Lower leg skin (tissue), 4 donors: ENCODE measurements at regions not wholly inside any gene's neighbourhood (a gene's known extent, or its start where the extent isn't known, plus 50 kb on each side); places are given as distances from the start of the nearest gene placed in this dataset.

Source experiments
- DNase-seq, 2 donors: peaks; one replicate each; pipeline ENCODE4 v3.0.0-alpha.2; 2019; ENCODE audit warnings: low spot score in 2 of 2
- H3K4me3 ChIP-seq: fragments of 200-600 bp; sonication (generic); 2 replicates; pipeline ENCODE4 v1.5.1; 2017; ENCODE audit warnings: mild to moderate bottlenecking, low read depth; ENCODE audit not compliant: poor library complexity, severe bottlenecking
- POLR2A ChIP-seq, 2 donors: fragments of 450-650 bp; IDR thresholded peaks; one replicate each; pipeline ENCODE4 v1.6.1; 2016 to 2017; ENCODE audit warnings: antibody characterized with exemption in 2 of 2, mild to moderate bottlenecking in 1 of 2, moderate library complexity in 1 of 2
- WGBS, 2 donors: methylation state at CpG; one replicate each; pipeline ENCODE4 v1.1.5; 2018; 5-methylcytosine and 5-hydroxymethylcytosine counted together
- intact Hi-C: fragments of 100-400 bp; cut with DNase I; formaldehyde crosslinking; loops from one replicate; pipeline ENCODE4 v1.15.0; 2023; ENCODE audit warnings: low total_unique reads
- TF ChIP-seq, protein P1 (sequence below), 3 donors: fragments of 450-650 bp; IDR thresholded peaks; one replicate each; pipeline ENCODE4 v1.5.1; 2016; ENCODE audit warnings: antibody characterized with exemption in 3 of 3, mild to moderate bottlenecking in 3 of 3, moderate library complexity in 2 of 3

DNA sequence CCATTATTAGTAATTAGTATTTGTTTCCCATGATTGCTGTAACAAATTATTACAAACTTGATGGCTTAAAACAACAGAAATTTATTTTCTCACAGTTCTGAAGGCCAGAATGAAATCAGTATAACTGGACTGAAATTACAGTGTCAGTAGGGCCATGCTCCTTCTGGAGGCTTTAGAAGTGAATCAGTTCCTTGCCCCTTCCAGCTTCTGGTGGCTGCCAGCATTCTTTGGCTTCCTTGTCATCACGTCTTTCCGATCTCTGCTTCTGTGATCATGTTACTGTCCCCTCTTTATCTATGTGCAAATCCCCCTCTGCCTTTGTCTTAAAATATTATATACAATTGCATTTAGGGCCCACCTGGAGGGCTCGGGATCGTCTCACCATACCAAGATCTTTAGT lies 92.0 kb downstream of the FOXB1 start:
- intact Hi-C loops, result no loop called here
- WGBS, 2 donors, result 72 to 87% methylated on average over 4 of the region's 4 CpGs
- no peak for DNase-seq
- no peak for TF ChIP-seq POLR2A (IDR thresholded peaks at IDR 0.05)
- TF ChIP-seq, protein P1, sequence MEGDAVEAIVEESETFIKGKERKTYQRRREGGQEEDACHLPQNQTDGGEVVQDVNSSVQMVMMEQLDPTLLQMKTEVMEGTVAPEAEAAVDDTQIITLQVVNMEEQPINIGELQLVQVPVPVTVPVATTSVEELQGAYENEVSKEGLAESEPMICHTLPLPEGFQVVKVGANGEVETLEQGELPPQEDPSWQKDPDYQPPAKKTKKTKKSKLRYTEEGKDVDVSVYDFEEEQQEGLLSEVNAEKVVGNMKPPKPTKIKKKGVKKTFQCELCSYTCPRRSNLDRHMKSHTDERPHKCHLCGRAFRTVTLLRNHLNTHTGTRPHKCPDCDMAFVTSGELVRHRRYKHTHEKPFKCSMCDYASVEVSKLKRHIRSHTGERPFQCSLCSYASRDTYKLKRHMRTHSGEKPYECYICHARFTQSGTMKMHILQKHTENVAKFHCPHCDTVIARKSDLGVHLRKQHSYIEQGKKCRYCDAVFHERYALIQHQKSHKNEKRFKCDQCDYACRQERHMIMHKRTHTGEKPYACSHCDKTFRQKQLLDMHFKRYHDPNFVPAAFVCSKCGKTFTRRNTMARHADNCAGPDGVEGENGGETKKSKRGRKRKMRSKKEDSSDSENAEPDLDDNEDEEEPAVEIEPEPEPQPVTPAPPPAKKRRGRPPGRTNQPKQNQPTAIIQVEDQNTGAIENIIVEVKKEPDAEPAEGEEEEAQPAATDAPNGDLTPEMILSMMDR (IDR thresholded peaks at IDR 0.05), result no peak
- H3K4me3 ChIP-seq, result no peak overlapping the region

DNA sequence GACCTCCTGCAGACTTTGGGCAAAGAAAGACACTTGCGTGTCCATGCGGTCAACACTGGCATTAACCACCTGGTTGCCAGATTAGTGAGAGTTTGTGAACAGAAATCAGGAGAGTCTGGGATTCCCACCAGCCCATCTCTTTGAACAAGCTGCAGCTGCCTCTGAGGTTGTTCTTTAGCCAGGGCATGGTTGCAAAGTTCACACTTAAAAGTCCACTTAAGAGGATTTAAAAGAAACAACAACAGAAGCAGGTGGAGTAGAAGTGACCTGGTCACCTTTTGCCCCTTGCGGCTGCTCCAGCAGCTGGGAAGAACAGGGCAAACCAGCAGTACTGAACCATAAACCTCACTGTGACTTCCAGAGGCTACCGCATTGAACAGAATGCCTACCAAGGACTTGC lies 97.3 kb downstream of the FOXB1 start:
- 55 to 66% methylated on average over 4 of the region's 4 CpGs for WGBS, 2 donors
- TF ChIP-seq, protein P1 (IDR thresholded peaks at IDR 0.05), result no peak
- no peak for TF ChIP-seq POLR2A (IDR thresholded peaks at IDR 0.05)
- intact Hi-C loops, result no loop called here

GRCh38 chr15:60102748-60103147 lies 98.6 kb downstream of the FOXB1 start:
- intact Hi-C loops, result no loop called here
- no peak overlapping the region for H3K4me3 ChIP-seq
- DNase-seq, result no peak
- no peak for TF ChIP-seq POLR2A (IDR thresholded peaks at IDR 0.05)
- TF ChIP-seq, protein P1 (IDR thresholded peaks at IDR 0.05), result no peak

More for the DNA sequence above, 97.3 kb downstream of the FOXB1 start:
- DNase-seq, result no peak
- H3K4me3 ChIP-seq, result no peak overlapping the region

DNA sequence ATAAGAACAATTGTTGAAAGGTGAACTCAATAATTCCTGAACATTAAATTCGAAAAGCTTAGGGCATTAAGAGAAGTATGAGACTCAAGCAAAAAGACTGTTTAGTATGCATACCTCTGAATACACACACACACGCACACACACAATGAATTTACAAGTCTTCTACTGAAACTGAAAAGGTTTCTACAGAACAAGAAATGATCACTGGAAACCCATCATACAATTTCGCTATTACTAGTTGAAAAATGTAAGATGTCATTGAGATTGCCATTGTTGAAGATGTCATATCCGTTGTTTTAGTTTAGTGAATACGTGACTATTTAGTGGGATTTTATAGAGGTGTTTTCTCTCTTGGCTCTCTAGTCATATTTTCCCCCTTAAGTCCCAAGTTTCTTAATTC lies 106.8 kb downstream of the FOXB1 start:
- DNase-seq, result no peak
- no peak overlapping the region for H3K4me3 ChIP-seq
- TF ChIP-seq POLR2A (IDR thresholded peaks at IDR 0.05), result no peak
- TF ChIP-seq, protein P1 (IDR thresholded peaks at IDR 0.05), result no peak
- intact Hi-C loops, result no loop called here
- WGBS, 2 donors, result 91 to 93% methylated on average over 5 of the region's 5 CpGs

DNA sequence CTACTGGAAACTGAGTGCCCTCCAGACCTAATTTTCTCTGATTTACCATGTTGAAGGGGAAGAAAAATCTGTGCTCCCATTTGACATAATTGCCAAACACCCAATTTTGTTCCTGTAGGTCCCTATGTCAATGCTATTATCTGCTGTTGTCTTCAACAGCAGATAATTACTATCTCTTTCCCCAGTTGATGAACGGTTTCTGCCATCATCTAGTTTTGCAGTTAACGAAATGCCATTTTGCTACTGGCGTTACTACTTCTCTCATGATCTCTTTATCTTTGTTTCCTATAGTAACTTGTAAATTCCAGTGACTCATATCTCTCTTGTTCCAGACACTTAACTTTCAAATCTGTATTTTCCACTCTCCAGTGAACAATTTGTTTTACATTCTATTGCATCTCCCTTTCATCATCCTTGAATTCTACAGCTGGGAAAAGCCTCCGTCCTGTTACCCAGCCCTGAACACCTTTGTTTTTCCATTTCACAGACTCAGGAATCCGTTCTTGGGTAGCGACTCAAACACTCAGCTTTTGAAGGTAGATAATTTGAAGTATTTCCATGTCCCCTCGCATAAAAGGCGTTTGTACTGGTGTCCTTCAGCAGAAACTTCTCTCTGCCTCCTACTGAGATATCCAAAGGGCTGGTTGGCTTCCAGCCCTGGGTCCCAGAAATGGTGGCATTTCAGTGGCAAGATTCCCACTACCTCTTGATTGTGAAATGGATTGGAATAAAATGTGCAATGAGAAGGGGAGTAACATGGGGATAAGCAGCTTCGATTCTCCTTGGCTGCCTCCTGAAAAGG lies 111.7 kb downstream of the FOXB1 start:
- DNase-seq, result no peak
- WGBS, 2 donors, result 56 to 66% methylated on average over 9 of the region's 9 CpGs
- intact Hi-C loops, result no loop called here
- H3K4me3 ChIP-seq, result no peak overlapping the region
- TF ChIP-seq, protein P1 (IDR thresholded peaks at IDR 0.05), result no peak
- no peak for TF ChIP-seq POLR2A (IDR thresholded peaks at IDR 0.05)
